HEK293 (cell line): ENCODE measurements at regions not wholly inside any gene's neighbourhood (a gene's known extent, or its start where the extent isn't known, plus 50 kb on each side); places are given as distances from the start of the nearest gene placed in this dataset.

Experiments
- CTCF ChIA-PET: fragments of 350-600 bp; formaldehyde crosslinking; extraction: SDS; loops from one replicate; lab custom pipeline; 2021; ENCODE audit warnings: antibody characterized with exemption; lab: Yijun Ruan, JAX
- POLR2A ChIA-PET: fragments of 300-600 bp; formaldehyde crosslinking; extraction: SDS; loops from one replicate; lab custom pipeline; 2020; ENCODE audit warnings: antibody characterized with exemption, inconsistent platforms; lab: Yijun Ruan, JAX
- H3K27ac ChIP-seq: fragments of 200-500 bp; sonication (Bioruptor generic); 2 replicates; pipeline ENCODE4 v1.5.1; 2014; ENCODE audit warnings: low read depth, low read length, control low read depth, inconsistent platforms; ENCODE audit errors: extremely low read depth
- H3K36me3 ChIP-seq, 2 experiments: fragments of 200-500 bp in 1 of 2; sonication (Bioruptor generic) in 1 of 2; 1 replicate in 1 of 2; 2 replicates in 1 of 2; pipeline ENCODE4 v1.5.1; 2014 to 2017; ENCODE audit warnings: inconsistent platforms in 2 of 2, low read length in 2 of 2; ENCODE audit not compliant: control insufficient read depth in 2 of 2, insufficient read depth in 1 of 2
- H3K4me1 ChIP-seq: fragments of 200-500 bp; sonication (Bioruptor generic); 2 replicates; pipeline ENCODE4 v1.5.1; 2014; ENCODE audit warnings: mild to moderate bottlenecking, low read length, inconsistent platforms; ENCODE audit not compliant: control insufficient read depth, insufficient read depth
- H3K4me3 ChIP-seq: 2 replicates; pipeline ENCODE4 v1.5.1; 2011; ENCODE audit warnings: low read depth, mild to moderate bottlenecking, control low read depth, low read length, moderate library complexity
- H3K9me3 ChIP-seq: fragments of 200-500 bp; sonication (Bioruptor generic); 2 replicates; pipeline ENCODE4 v1.5.1; 2014; ENCODE audit warnings: low read depth, low read length, inconsistent platforms; ENCODE audit not compliant: control insufficient read depth, insufficient read depth
- EGR2 ChIP-seq: fragments of 450-650 bp; formaldehyde crosslinking; IDR thresholded peaks from 2 replicates; pipeline ENCODE4 v1.5.1; 2016; ENCODE audit warnings: low read depth, missing biosample characterization, missing genetic modification characterization
- FEZF1 ChIP-seq: fragments of 450-650 bp; formaldehyde crosslinking; IDR thresholded peaks from 2 replicates; pipeline ENCODE4 v1.5.1; 2016; ENCODE audit warnings: missing biosample characterization, missing genetic modification characterization
- GLIS1 ChIP-seq: fragments of 450-650 bp; formaldehyde crosslinking; IDR thresholded peaks from 2 replicates; pipeline ENCODE4 v1.5.1; 2016; ENCODE audit warnings: missing biosample characterization, missing genetic modification characterization
- HIC1 ChIP-seq: fragments of 450-650 bp; formaldehyde crosslinking; IDR thresholded peaks from 2 replicates; pipeline ENCODE4 v1.5.1; 2016; ENCODE audit warnings: missing biosample characterization, missing genetic modification characterization
- PRDM1 ChIP-seq: fragments of 450-650 bp; formaldehyde crosslinking; IDR thresholded peaks from 2 replicates; pipeline ENCODE4; 2016; ENCODE audit warnings: missing biosample characterization, missing genetic modification characterization
- PRDM10 ChIP-seq: fragments of 450-650 bp; formaldehyde crosslinking; IDR thresholded peaks from 2 replicates; pipeline ENCODE4 v1.5.1; 2016; ENCODE audit warnings: missing biosample characterization, missing genetic modification characterization
- TCF7L2 ChIP-seq: IDR thresholded peaks from 2 replicates; pipeline ENCODE4 v1.6.1; 2011; ENCODE audit warnings: low read depth, mild to moderate bottlenecking, inconsistent platforms, low read length, moderate library complexity, borderline replicate concordance
- ZNF10 ChIP-seq: fragments of 450-650 bp; formaldehyde crosslinking; IDR thresholded peaks from 2 replicates; pipeline ENCODE4 v1.5.1; 2017; ENCODE audit warnings: missing biosample characterization, missing genetic modification characterization
- ZNF114 ChIP-seq: fragments of 450-650 bp; formaldehyde crosslinking; IDR thresholded peaks from 2 replicates; pipeline ENCODE4 v1.5.0; 2017; ENCODE audit warnings: missing biosample characterization, missing genetic modification characterization
- ZNF23 ChIP-seq: fragments of 450-650 bp; formaldehyde crosslinking; IDR thresholded peaks from 2 replicates; pipeline ENCODE4 v1.5.1; 2016; ENCODE audit warnings: missing biosample characterization, missing genetic modification characterization, borderline replicate concordance
- ZNF324 ChIP-seq: fragments of 450-650 bp; formaldehyde crosslinking; IDR thresholded peaks from 2 replicates; pipeline ENCODE4 v1.5.1; 2016; ENCODE audit warnings: missing biosample characterization, missing genetic modification characterization
- ZNF341 ChIP-seq: fragments of 450-650 bp; formaldehyde crosslinking; IDR thresholded peaks from 2 replicates; pipeline ENCODE4; 2016; ENCODE audit warnings: low read depth, missing biosample characterization, missing genetic modification characterization
- ZNF416 ChIP-seq: fragments of 450-650 bp; formaldehyde crosslinking; IDR thresholded peaks from 2 replicates; pipeline ENCODE4 v1.5.1; 2016; ENCODE audit warnings: missing biosample characterization, missing genetic modification characterization
- ZNF544 ChIP-seq: fragments of 450-650 bp; formaldehyde crosslinking; IDR thresholded peaks from 2 replicates; pipeline ENCODE4 v1.5.0; 2017; ENCODE audit warnings: missing biosample characterization, missing genetic modification characterization
- ZNF555 ChIP-seq: fragments of 450-650 bp; formaldehyde crosslinking; conservative IDR thresholded peaks from 2 replicates; pipeline ENCODE4 v1.5.1; 2017; ENCODE audit warnings: missing biosample characterization, mild to moderate bottlenecking, missing genetic modification characterization, inconsistent platforms
- ZNF560 ChIP-seq: fragments of 450-650 bp; formaldehyde crosslinking; IDR thresholded peaks from 2 replicates; pipeline ENCODE4 v1.5.1; 2017; ENCODE audit warnings: missing biosample characterization, missing genetic modification characterization, borderline replicate concordance
- ZNF660 ChIP-seq: fragments of 450-650 bp; IDR thresholded peaks from 2 replicates; pipeline ENCODE4 v1.5.1; 2018; ENCODE audit warnings: missing biosample characterization, mild to moderate bottlenecking, missing genetic modification characterization
- ZNF670 ChIP-seq: fragments of 450-650 bp; formaldehyde crosslinking; IDR thresholded peaks from 2 replicates; pipeline ENCODE4 v1.5.1; 2016; ENCODE audit warnings: missing biosample characterization, missing genetic modification characterization, low read depth
- ZNF768 ChIP-seq: fragments of 450-650 bp; formaldehyde crosslinking; IDR thresholded peaks from 2 replicates; pipeline ENCODE4 v1.5.1; 2018; ENCODE audit warnings: missing biosample characterization, mild to moderate bottlenecking, missing genetic modification characterization
- ZNF777 ChIP-seq: fragments of 450-650 bp; formaldehyde crosslinking; IDR thresholded peaks from 2 replicates; pipeline ENCODE4 v1.5.1; 2017; ENCODE audit warnings: missing biosample characterization, missing genetic modification characterization, borderline replicate concordance
- ZNF791 ChIP-seq: fragments of 450-650 bp; formaldehyde crosslinking; IDR thresholded peaks from 2 replicates; pipeline ENCODE4 v1.5.1; 2016; ENCODE audit warnings: missing biosample characterization, missing genetic modification characterization
- ZNF792 ChIP-seq: fragments of 450-650 bp; formaldehyde crosslinking; IDR thresholded peaks from 2 replicates; pipeline ENCODE4 v1.5.1; 2016; ENCODE audit warnings: missing biosample characterization, missing genetic modification characterization
- ZNF843 ChIP-seq: fragments of 450-650 bp; formaldehyde crosslinking; IDR thresholded peaks from 2 replicates; pipeline ENCODE4 v1.5.1; 2016; ENCODE audit warnings: missing biosample characterization, missing genetic modification characterization
- ZSCAN16 ChIP-seq: fragments of 450-650 bp; formaldehyde crosslinking; IDR thresholded peaks from 2 replicates; pipeline ENCODE4 v1.5.1; 2016; ENCODE audit warnings: missing biosample characterization, missing genetic modification characterization
- TF ChIP-seq, protein P1 (sequence below): fragments of 450-650 bp; formaldehyde crosslinking; IDR thresholded peaks from 2 replicates; pipeline ENCODE4 v1.5.1; 2016; ENCODE audit warnings: missing biosample characterization, missing genetic modification characterization
- TF ChIP-seq, protein P2 (sequence below): fragments of 450-650 bp; IDR thresholded peaks from 2 replicates; pipeline ENCODE4 v1.5.1; 2018; ENCODE audit warnings: missing biosample characterization, mild to moderate bottlenecking, missing genetic modification characterization

GRCh38 chr3:135740211-135740610 is 225.3 kb upstream of the PPP2R3A start (continued):
- TF ChIP-seq ZNF791 (tag by site-specific recombination) (no peak), ZNF670 (tag by site-specific recombination) (no peak), ZNF23 (no peak), ZSCAN16 (tag by site-specific recombination) (no peak), ZNF843 (tag by site-specific recombination) (no peak), ZNF10 (tag by site-specific recombination) (no peak), ZNF324 (no peak), TCF7L2 (no peak), HIC1 (tag by site-specific recombination) (no peak), ZNF777 (tag by site-specific recombination) (no peak), GLIS1 (no peak), PRDM10 (no peak), PRDM1 (tag by site-specific recombination) (no peak)
- TF ChIP-seq, all 188 proteins: peak for 0

- CTCF ChIA-PET = no interaction called here
- Histone ChIP-seq H3K27ac (no peak overlapping the region), H3K36me3 (no peaks in the 10 kb centered on the region), H3K4me3 (no peak overlapping the region), H3K9me3 (no peaks in the 10 kb centered on the region), H3K4me1 (no peaks in the 10 kb centered on the region)
- POLR2A ChIA-PET = no interaction called here
- TF ChIP-seq ZNF660 (tag by site-specific recombination) (no peak), ZNF341 (tag by site-specific recombination) (no peak), ZNF416 (no peak), ZNF560 (tag by site-specific recombination) (no peak), ZNF555 (tag by site-specific recombination) (no peak), ZNF792 (tag by site-specific recombination) (no peak), ZNF544 (tag by site-specific recombination) (no peak), PRDM1 (tag by site-specific recombination) (no peak), ZNF768 (tag by site-specific recombination) (no peak), FEZF1 (no peak), ZNF114 (no peak), EGR2 (tag by site-specific recombination) (no peak)
- TF ChIP-seq, protein P1, sequence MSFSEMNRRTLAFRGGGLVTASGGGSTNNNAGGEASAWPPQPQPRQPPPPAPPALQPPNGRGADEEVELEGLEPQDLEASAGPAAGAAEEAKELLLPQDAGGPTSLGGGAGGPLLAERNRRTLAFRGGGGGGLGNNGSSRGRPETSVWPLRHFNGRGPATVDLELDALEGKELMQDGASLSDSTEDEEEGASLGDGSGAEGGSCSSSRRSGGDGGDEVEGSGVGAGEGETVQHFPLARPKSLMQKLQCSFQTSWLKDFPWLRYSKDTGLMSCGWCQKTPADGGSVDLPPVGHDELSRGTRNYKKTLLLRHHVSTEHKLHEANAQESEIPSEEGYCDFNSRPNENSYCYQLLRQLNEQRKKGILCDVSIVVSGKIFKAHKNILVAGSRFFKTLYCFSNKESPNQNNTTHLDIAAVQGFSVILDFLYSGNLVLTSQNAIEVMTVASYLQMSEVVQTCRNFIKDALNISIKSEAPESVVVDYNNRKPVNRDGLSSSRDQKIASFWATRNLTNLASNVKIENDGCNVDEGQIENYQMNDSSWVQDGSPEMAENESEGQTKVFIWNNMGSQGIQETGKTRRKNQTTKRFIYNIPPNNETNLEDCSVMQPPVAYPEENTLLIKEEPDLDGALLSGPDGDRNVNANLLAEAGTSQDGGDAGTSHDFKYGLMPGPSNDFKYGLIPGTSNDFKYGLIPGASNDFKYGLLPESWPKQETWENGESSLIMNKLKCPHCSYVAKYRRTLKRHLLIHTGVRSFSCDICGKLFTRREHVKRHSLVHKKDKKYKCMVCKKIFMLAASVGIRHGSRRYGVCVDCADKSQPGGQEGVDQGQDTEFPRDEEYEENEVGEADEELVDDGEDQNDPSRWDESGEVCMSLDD (tag by site-specific recombination) = no peak
- TF ChIP-seq, protein P2, sequence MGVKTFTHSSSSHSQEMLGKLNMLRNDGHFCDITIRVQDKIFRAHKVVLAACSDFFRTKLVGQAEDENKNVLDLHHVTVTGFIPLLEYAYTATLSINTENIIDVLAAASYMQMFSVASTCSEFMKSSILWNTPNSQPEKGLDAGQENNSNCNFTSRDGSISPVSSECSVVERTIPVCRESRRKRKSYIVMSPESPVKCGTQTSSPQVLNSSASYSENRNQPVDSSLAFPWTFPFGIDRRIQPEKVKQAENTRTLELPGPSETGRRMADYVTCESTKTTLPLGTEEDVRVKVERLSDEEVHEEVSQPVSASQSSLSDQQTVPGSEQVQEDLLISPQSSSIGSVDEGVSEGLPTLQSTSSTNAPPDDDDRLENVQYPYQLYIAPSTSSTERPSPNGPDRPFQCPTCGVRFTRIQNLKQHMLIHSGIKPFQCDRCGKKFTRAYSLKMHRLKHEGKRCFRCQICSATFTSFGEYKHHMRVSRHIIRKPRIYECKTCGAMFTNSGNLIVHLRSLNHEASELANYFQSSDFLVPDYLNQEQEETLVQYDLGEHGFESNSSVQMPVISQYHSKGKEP (tag by site-specific recombination) = no peak
These were observed 224.8 kb upstream of the PPP2R3A start for GRCh38 chr3:135740751-135741150.
